Mammary epithelial cell (primary cell): ENCODE measurements at regions not wholly inside any gene's neighbourhood (a gene's known extent, or its start where the extent isn't known, plus 50 kb on each side); places are given as distances from the start of the nearest gene placed in this dataset.

ENCODE experiments used
- CTCF ChIP-seq, 2 donors: IDR thresholded peaks in 1 of 2; conservative IDR thresholded peaks in 1 of 2; 2 replicates each; pipeline ENCODE4 v1.5.1; 2011 to 2012; ENCODE audit warnings: inconsistent platforms in 2 of 2, low read length in 2 of 2, mild to moderate bottlenecking in 2 of 2, control low read depth in 1 of 2, low read depth in 1 of 2; ENCODE audit not compliant: insufficient read depth in 1 of 2; ENCODE audit errors: extremely low read depth in 1 of 2
- EZH2 ChIP-seq: IDR thresholded peaks from 2 replicates; pipeline ENCODE4 v1.6.1; 2012; ENCODE audit warnings: low read length, inconsistent platforms, borderline replicate concordance

- TF ChIP-seq CTCF (conservative IDR thresholded peaks at IDR 0.05 in 1 of 2, IDR thresholded peaks at IDR 0.05 in 1 of 2; ENCODE audit: extremely low read depth in 1 of 2, insufficient read depth in 1 of 2, low read depth in 1 of 2, low read length in 2 of 2) (no peak), EZH2 (no peak)
These were observed 419.0 kb upstream of the DAB2 start for GRCh38 chr5:39843767-39844166.
